ENCODE measurements at regions not wholly inside any gene's neighbourhood (a gene's known extent, or its start where the extent isn't known, plus 50 kb on each side); places are given as distances from the start of the nearest gene placed in this dataset.

DNA sequence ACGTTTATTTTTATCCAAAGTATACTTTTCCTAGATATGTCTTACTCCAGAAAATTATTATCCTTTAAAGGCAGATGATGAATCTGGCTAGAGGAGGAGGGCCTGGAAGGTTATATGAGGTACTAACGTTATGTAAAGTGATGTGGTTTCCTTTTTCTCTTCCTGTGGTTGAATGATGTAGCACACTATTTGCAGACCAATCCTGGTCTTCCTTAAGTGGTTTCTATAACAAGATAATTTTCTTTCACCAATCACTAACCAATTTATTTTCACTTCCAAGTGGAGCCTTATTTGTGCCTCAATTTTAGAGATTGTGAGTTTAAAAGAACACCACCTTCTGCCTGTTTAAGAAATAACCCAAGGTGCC is 154.6 kb upstream of the SOX4 start:
- H3K27ac ChIP-seq, result no peak overlapping the region

DNA sequence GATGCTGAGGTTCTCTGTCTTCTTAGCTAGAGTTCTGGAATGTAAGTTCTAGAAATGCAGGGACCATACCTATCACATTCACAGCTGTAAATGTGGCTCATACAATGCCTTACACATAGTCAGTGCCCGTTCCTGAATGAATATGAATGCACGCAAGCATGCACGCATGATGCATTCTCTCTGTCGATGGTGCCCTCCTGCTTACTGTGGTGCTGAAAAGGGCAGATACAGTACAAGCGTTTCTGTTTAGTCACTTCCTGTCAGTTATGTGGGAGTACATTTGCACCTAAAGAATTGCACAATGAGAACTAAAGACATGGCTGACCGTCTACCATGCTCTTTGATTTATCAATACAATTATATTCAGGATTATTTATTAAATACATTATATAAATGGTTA is 152.2 kb upstream of the SOX4 start:
- H3K27me3 ChIP-seq, result no peaks in the 10 kb centered on the region
- no peak overlapping the region for H3K27ac ChIP-seq
- no peaks in the 10 kb centered on the region for H3K9me3 ChIP-seq
- no peaks in the 10 kb centered on the region for H3K36me3 ChIP-seq
- TF ChIP-seq, protein P1, sequence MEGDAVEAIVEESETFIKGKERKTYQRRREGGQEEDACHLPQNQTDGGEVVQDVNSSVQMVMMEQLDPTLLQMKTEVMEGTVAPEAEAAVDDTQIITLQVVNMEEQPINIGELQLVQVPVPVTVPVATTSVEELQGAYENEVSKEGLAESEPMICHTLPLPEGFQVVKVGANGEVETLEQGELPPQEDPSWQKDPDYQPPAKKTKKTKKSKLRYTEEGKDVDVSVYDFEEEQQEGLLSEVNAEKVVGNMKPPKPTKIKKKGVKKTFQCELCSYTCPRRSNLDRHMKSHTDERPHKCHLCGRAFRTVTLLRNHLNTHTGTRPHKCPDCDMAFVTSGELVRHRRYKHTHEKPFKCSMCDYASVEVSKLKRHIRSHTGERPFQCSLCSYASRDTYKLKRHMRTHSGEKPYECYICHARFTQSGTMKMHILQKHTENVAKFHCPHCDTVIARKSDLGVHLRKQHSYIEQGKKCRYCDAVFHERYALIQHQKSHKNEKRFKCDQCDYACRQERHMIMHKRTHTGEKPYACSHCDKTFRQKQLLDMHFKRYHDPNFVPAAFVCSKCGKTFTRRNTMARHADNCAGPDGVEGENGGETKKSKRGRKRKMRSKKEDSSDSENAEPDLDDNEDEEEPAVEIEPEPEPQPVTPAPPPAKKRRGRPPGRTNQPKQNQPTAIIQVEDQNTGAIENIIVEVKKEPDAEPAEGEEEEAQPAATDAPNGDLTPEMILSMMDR (IDR thresholded peaks at IDR 0.05), result no peak
- TF ChIP-seq POLR2AphosphoS5 (IDR thresholded peaks at IDR 0.05) (no peak), EP300 (IDR thresholded peaks at IDR 0.05) (no peak), POLR2A (IDR thresholded peaks at IDR 0.05) (no peak)
- no peaks in the 10 kb centered on the region for H3K4me1 ChIP-seq
- no peak for ATAC-seq
- no peak overlapping the region for H3K4me3 ChIP-seq
- 86 to 88% methylated on average over 4 to 5 of the region's 6 CpGs for WGBS, 2 donors (ENCODE audit: low coverage in 1 of 2)

More for the DNA sequence above, 154.6 kb upstream of the SOX4 start:
- ATAC-seq, result no peak
- no peaks in the 10 kb centered on the region for H3K9me3 ChIP-seq
- H3K27me3 ChIP-seq, result no peaks in the 10 kb centered on the region
- no peaks in the 10 kb centered on the region for H3K36me3 ChIP-seq
- H3K4me3 ChIP-seq, result no peak overlapping the region
- no peaks in the 10 kb centered on the region for H3K4me1 ChIP-seq
- no peak for TF ChIP-seq POLR2A (IDR thresholded peaks at IDR 0.05)
- TF ChIP-seq EP300 (IDR thresholded peaks at IDR 0.05), result no peak
- no peak for TF ChIP-seq POLR2AphosphoS5 (IDR thresholded peaks at IDR 0.05)
- TF ChIP-seq, protein P1 (IDR thresholded peaks at IDR 0.05), result no peak
- 27 to 44% methylated on average over 2 of the region's 2 CpGs for WGBS, 2 donors (ENCODE audit: low coverage in 1 of 2)

DNA sequence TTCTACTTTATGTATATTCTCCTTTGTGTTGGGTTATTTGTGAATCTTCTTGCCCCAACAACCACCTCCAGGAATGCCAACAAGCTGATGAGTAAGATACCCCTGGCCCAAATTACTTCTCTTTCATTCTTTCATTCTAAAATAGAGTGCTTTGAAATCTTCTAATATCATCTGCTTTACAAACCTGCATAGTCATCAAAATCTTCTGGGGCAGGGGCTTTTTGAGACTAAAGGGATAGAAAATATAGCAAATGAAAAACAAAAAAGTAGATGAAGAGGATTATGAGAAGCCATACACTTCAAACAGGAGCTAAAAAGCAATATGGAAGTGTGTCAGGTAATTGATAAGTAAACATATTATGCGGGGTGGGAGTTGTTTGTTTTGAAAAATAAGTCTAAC is 150.7 kb upstream of the SOX4 start:
- no peak for ATAC-seq
- Histone ChIP-seq H3K27ac (no peak overlapping the region), H3K4me1 (no peaks in the 10 kb centered on the region), H3K27me3 (no peaks in the 10 kb centered on the region), H3K4me3 (no peak overlapping the region), H3K36me3 (no peaks in the 10 kb centered on the region), H3K9me3 (no peaks in the 10 kb centered on the region)
- TF ChIP-seq EP300 (IDR thresholded peaks at IDR 0.05) (no peak), POLR2A (IDR thresholded peaks at IDR 0.05) (no peak), POLR2AphosphoS5 (IDR thresholded peaks at IDR 0.05) (no peak)
- TF ChIP-seq, protein P1 (IDR thresholded peaks at IDR 0.05), result no peak
- 83 to 89% methylated on average over 1 of the region's 1 CpG for WGBS, 2 donors (ENCODE audit: low coverage in 1 of 2)

DNA sequence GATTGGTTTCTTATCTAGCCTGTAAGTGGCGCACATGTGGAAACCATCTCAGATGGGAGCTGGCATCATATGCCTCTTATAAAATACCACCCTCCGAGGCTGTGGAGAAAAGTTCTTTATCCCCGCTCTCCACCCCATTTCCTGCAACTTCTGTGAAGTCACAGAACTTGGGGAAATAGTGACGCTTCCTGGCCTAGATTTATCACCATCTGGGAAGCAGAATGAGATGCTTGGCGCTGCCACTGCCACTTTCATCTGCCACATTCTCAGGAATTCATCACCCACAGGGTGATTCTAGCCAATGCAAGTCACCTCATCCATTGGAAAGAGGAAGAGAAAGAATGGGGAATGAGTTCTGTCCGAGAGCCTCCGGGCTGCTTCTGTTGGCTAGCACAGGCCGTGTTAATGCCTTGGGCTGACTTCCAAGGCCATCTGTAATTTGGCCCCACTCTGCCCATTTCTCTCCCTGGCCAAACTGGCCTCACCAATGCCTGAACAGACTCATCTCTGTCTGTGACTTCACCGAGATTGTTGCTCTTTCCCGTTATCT is 148.8 kb upstream of the SOX4 start:
- no peak overlapping the region for H3K27ac ChIP-seq
- H3K4me1 ChIP-seq, result no peaks in the 10 kb centered on the region
- H3K4me3 ChIP-seq, result no peak overlapping the region
- WGBS, 2 donors (ENCODE audit: low coverage in 1 of 2), result 87 to 89% methylated on average over 7 of the region's 10 CpGs
- no peaks in the 10 kb centered on the region for H3K27me3 ChIP-seq
- no peak for ATAC-seq
- H3K9me3 ChIP-seq, result no peaks in the 10 kb centered on the region
- TF ChIP-seq POLR2AphosphoS5 (IDR thresholded peaks at IDR 0.05) (no peak), EP300 (IDR thresholded peaks at IDR 0.05) (no peak), POLR2A (IDR thresholded peaks at IDR 0.05) (no peak)
- TF ChIP-seq, protein P1 (IDR thresholded peaks at IDR 0.05), result no peak
- no peaks in the 10 kb centered on the region for H3K36me3 ChIP-seq

DNA sequence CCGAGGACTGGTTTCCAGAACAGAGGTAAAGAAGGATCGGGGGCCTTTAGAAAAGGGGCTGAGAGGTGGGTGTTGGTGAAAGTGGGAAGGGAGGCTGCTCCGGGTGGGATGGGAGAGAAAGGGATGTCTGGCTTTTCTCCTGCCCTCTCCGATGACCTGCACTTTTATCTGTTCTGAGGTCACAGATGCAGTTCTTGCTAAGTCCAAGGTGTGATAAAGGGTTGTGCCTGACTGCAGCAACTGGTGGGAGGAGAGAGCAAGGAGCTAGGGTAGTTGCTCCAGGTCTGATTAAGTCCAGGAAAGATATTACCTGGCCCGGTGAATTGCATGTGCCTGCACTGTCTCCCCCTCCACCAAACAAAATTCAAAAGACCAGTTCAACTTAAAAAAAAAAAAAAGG is 145.6 kb upstream of the SOX4 start:
- no peaks in the 10 kb centered on the region for H3K9me3 ChIP-seq
- no peaks in the 10 kb centered on the region for H3K4me1 ChIP-seq
- no peaks in the 10 kb centered on the region for H3K27me3 ChIP-seq
- no peak overlapping the region for H3K4me3 ChIP-seq
- no peak for ATAC-seq
- TF ChIP-seq POLR2A (IDR thresholded peaks at IDR 0.05), result no peak
- TF ChIP-seq, protein P1 (IDR thresholded peaks at IDR 0.05), result no peak
- TF ChIP-seq EP300 (IDR thresholded peaks at IDR 0.05), result no peak
- TF ChIP-seq POLR2AphosphoS5 (IDR thresholded peaks at IDR 0.05), result no peak
- H3K36me3 ChIP-seq, result no peaks in the 10 kb centered on the region
- WGBS, 2 donors (ENCODE audit: low coverage in 1 of 2), result 91% methylated on average over 1 to 4 of the region's 5 CpGs
- no peak overlapping the region for H3K27ac ChIP-seq
